SK-N-SH (cell line): ENCODE measurements at regions not wholly inside any gene's neighbourhood (a gene's known extent, or its start where the extent isn't known, plus 50 kb on each side); places are given as distances from the start of the nearest gene placed in this dataset.
A peak's percentile ranks its signal among the peaks of the same experiment; 100 is the strongest.

Experiments used
- CTCF ChIA-PET: fragments of 300-600, 350-600 bp; formaldehyde crosslinking; extraction: SDS; loops from one replicate; lab custom pipeline; 2021; lab: Yijun Ruan, JAX
- POLR2A ChIA-PET: fragments of 350-600 bp; sonication (Branson Sonifier 250); formaldehyde crosslinking; extraction: SDS; loops from one replicate; lab custom pipeline; 2020; ENCODE audit warnings: antibody characterized with exemption, inconsistent platforms; lab: Yijun Ruan, JAX
- DNase-seq: peaks from one replicate; pipeline ENCODE4 v3.0.0; 2012
- H2AFZ ChIP-seq: fragments of 200-600 bp; sonication (generic); 2 replicates; pipeline ENCODE4 v1.8.1; 2016; ENCODE audit warnings: antibody characterized with exemption, mild to moderate bottlenecking, low read depth
- H3F3A ChIP-seq: fragments of 200-600 bp; sonication (generic); replicated peaks from 2 replicates; pipeline ENCODE3; 2016; ENCODE audit warnings: antibody characterized with exemption, mild to moderate bottlenecking; ENCODE audit not compliant: insufficient read depth
- H3K27ac ChIP-seq, 2 experiments: fragments of 200-500 bp in 1 of 2; fragments of 200-600 bp in 1 of 2; sonication (Bioruptor generic) in 1 of 2; sonication (generic), shearing (Covaris generic) in 1 of 2; 2 replicates each; pipeline versions ENCODE4 v1.5.1 to v1.6.1; 2014 to 2016; ENCODE audit warnings: low read depth in 2 of 2, inconsistent platforms in 1 of 2, low read length in 1 of 2, mild to moderate bottlenecking in 1 of 2, mixed read lengths in 1 of 2
- H3K27me3 ChIP-seq: fragments of 200-600 bp; sonication (generic), shearing (Covaris generic); 2 replicates; pipeline ENCODE4 v1.6.1; 2016; ENCODE audit warnings: mixed run types; ENCODE audit not compliant: insufficient read depth
- H3K36me3 ChIP-seq, 2 experiments: fragments of 200-500 bp in 1 of 2; fragments of 200-600 bp in 1 of 2; sonication (Bioruptor generic) in 1 of 2; sonication (generic) in 1 of 2; replicated peaks in 1 of 2; 2 replicates each; pipeline versions ENCODE3 to v1.5.1; 2014 to 2016; ENCODE audit warnings: low read length in 1 of 2, mild to moderate bottlenecking in 1 of 2; ENCODE audit not compliant: insufficient read depth in 2 of 2, control insufficient read depth in 1 of 2
- H3K4me1 ChIP-seq, 2 experiments: fragments of 200-500 bp in 1 of 2; fragments of 200-600 bp in 1 of 2; sonication (Bioruptor generic) in 1 of 2; sonication (generic), shearing (Covaris generic) in 1 of 2; 2 replicates each; pipeline versions ENCODE4 v1.5.1 to v1.6.1; 2014 to 2016; ENCODE audit warnings: low read depth in 1 of 2, low read length in 1 of 2, mixed run types in 1 of 2; ENCODE audit not compliant: insufficient read depth in 2 of 2, control insufficient read depth in 1 of 2
- H3K4me2 ChIP-seq: fragments of 200-600 bp; sonication (generic), shearing (Covaris generic); 2 replicates; pipeline ENCODE4 v1.6.1; 2017; ENCODE audit warnings: mixed run types
- H3K4me3 ChIP-seq, 2 experiments: fragments of 200-500 bp in 1 of 2; fragments of 200-600 bp in 1 of 2; sonication (Bioruptor generic) in 1 of 2; sonication (generic), shearing (Covaris generic) in 1 of 2; 2 replicates each; pipeline versions ENCODE4 v1.5.1 to v1.8.1; 2014 to 2016; ENCODE audit warnings: low read depth in 2 of 2, inconsistent platforms in 1 of 2, low read length in 1 of 2, mild to moderate bottlenecking in 1 of 2, mixed read lengths in 1 of 2, moderate library complexity in 1 of 2
- H3K79me2 ChIP-seq: fragments of 200-600 bp; sonication (generic); 2 replicates; pipeline ENCODE4 v1.8.1; 2017; ENCODE audit warnings: mild to moderate bottlenecking; ENCODE audit not compliant: insufficient read depth
- H3K9ac ChIP-seq: fragments of 200-600 bp; sonication (generic); 2 replicates; pipeline ENCODE4 v1.6.1; 2017; ENCODE audit warnings: mixed run types
- H3K9me2 ChIP-seq: fragments of 200-600 bp; sonication (generic); 2 replicates; pipeline ENCODE4 v1.6.1; 2017; ENCODE audit warnings: mixed run types
- H3K9me3 ChIP-seq: fragments of 200-600 bp; sonication (generic); 2 replicates; pipeline ENCODE4 v1.6.1; 2017; ENCODE audit warnings: mixed run types, mild to moderate bottlenecking, moderate library complexity
- H4K20me1 ChIP-seq: fragments of 200-600 bp; sonication (generic); 2 replicates; pipeline ENCODE4 v1.6.1; 2017; ENCODE audit warnings: mild to moderate bottlenecking, mixed run types; ENCODE audit not compliant: insufficient read depth
- FOXJ3 ChIP-seq: sonication (generic); formaldehyde crosslinking; IDR thresholded peaks from 2 replicates; pipeline ENCODE4 v1.5.1; 2020; ENCODE audit warnings: mild to moderate bottlenecking, missing genetic modification reagents
- IRF3 ChIP-seq: fragments of 150-350 bp; IDR thresholded peaks from 2 replicates; pipeline ENCODE4 v1.6.1; 2016; ENCODE audit warnings: mild to moderate bottlenecking, low read depth, low read length
- MEF2A ChIP-seq: IDR thresholded peaks from 2 replicates; pipeline ENCODE4 v1.4.0; 2012; ENCODE audit warnings: low read depth, borderline replicate concordance
- PBX3 ChIP-seq: IDR thresholded peaks from 2 replicates; pipeline ENCODE4; 2012
- TCF12 ChIP-seq: IDR thresholded peaks from 2 replicates; pipeline ENCODE4 v1.4.0; 2012
- ZBTB33 ChIP-seq: IDR thresholded peaks from 2 replicates; pipeline ENCODE4 v1.4.0; 2012; ENCODE audit warnings: low read depth, borderline replicate concordance
- WGBS: methylation state at CpG from one replicate; pipeline ENCODE4 v1.1.6; 2017; ENCODE audit warnings: low lambda C conversion rate; 5-methylcytosine and 5-hydroxymethylcytosine counted together

GRCh38 chr7:19970514-19970913 is 197.1 kb upstream of the TMEM196 start (continued):
- TF ChIP-seq ZBTB33 (no peak), FOXJ3 (no peak)

GRCh38 chr7:19969859-19970493 is 196.6 kb upstream of the TMEM196 start:
- H3F3A ChIP-seq: no peaks in the 10 kb centered on the region
- DNase-seq: no peak
- 0 out of 2 replicates have a peak overlapping the region, but pooled peaks have one; percentile 27 for H3K4me2 ChIP-seq
- no peaks in the 10 kb centered on the region for H3K36me3 ChIP-seq
- H3K9me3 ChIP-seq: no peaks in the 10 kb centered on the region
- no peaks in the 10 kb centered on the region for H3K27me3 ChIP-seq
- ChIA-PET CTCF (no interaction called here), POLR2A (no interaction called here)
- H3K4me1 ChIP-seq: no peaks in the 10 kb centered on the region
- 0 out of 2 replicates have a peak, but pooled peaks have one; percentile 6 for TF ChIP-seq PBX3
- no peak for TF ChIP-seq TCF12
- H3K9me2 ChIP-seq: no peaks in the 10 kb centered on the region
- H2AFZ ChIP-seq: no peak overlapping the region
- H4K20me1 ChIP-seq: no peaks in the 10 kb centered on the region
- H3K79me2 ChIP-seq: no peaks in the 10 kb centered on the region
- H3K27ac ChIP-seq: no peak overlapping the region
- no peak overlapping the region for H3K4me3 ChIP-seq
- H3K9ac ChIP-seq: no peak overlapping the region
- 4% methylated on average over 4 of the region's 4 CpGs for WGBS

- H3K4me2 ChIP-seq: no peak overlapping the region
- no peaks in the 10 kb centered on the region for H3K79me2 ChIP-seq
- DNase-seq: no peak
- H3K27ac ChIP-seq: no peak overlapping the region
- no peaks in the 10 kb centered on the region for H3K4me1 ChIP-seq
- H3F3A ChIP-seq: no peaks in the 10 kb centered on the region
- no peaks in the 10 kb centered on the region for H3K36me3 ChIP-seq
- no peaks in the 10 kb centered on the region for H4K20me1 ChIP-seq
- POLR2A ChIA-PET: no interaction called here
- TF ChIP-seq MEF2A: no peak
- no peak overlapping the region for H3K9ac ChIP-seq
- no peak overlapping the region for H2AFZ ChIP-seq
- H3K4me3 ChIP-seq: no peak overlapping the region
- no peaks in the 10 kb centered on the region for H3K9me2 ChIP-seq
- H3K9me3 ChIP-seq: no peaks in the 10 kb centered on the region
- 14% methylated on average over 2 of the region's 2 CpGs for WGBS
- CTCF ChIA-PET: interaction anchor here (3.2 kb wide), 1 partner anchor 19 kb away, joined by 12 read pairs; no protein-coding TSS in a partner anchor
- no peaks in the 10 kb centered on the region for H3K27me3 ChIP-seq
These were observed 190.8 kb upstream of the TMEM196 start for GRCh38 chr7:19964246-19964645.

- DNase-seq: no peak
These were observed 190.3 kb upstream of the TMEM196 start for GRCh38 chr7:19963695-19964094.

More at GRCh38 chr7:19963695-19964094, 190.3 kb upstream of the TMEM196 start:
- no peaks in the 10 kb centered on the region for H3K79me2 ChIP-seq
- H3K4me3 ChIP-seq: no peak overlapping the region
- H3F3A ChIP-seq: no peaks in the 10 kb centered on the region
- no peaks in the 10 kb centered on the region for H3K9me2 ChIP-seq
- H3K27ac ChIP-seq: no peak overlapping the region
- CTCF ChIA-PET: interaction anchor here (3.2 kb wide), 1 partner anchor 19 kb away, joined by 12 read pairs; no protein-coding TSS in a partner anchor
- no peaks in the 10 kb centered on the region for H3K9me3 ChIP-seq
- H2AFZ ChIP-seq: no peak overlapping the region
- H3K4me1 ChIP-seq: no peaks in the 10 kb centered on the region
- no peak for TF ChIP-seq IRF3
- 52% methylated on average over 1 of the region's 1 CpG for WGBS
- no peaks in the 10 kb centered on the region for H3K36me3 ChIP-seq
- no peak overlapping the region for H3K4me2 ChIP-seq
- H3K27me3 ChIP-seq: no peaks in the 10 kb centered on the region
- H4K20me1 ChIP-seq: no peaks in the 10 kb centered on the region
- POLR2A ChIA-PET: no interaction called here
- H3K9ac ChIP-seq: no peak overlapping the region
